ENCODE measurements at regions not wholly inside any gene's neighbourhood (a gene's known extent, or its start where the extent isn't known, plus 50 kb on each side); places are given as distances from the start of the nearest gene placed in this dataset.
"Not testable (repeated sequence)": the region's sequence is repeated elsewhere in the genome, so short reads cannot be mapped to it uniquely, and the experiment has no call there.

GRCh38 chr5:68803881-68804319, 289.9 kb upstream of the SLC30A5 start:
- no peak for DNase-seq (ENCODE audit: low read depth)

GRCh38 chr5:68804343-68804742, 289.5 kb upstream of the SLC30A5 start:
- DNase-seq (ENCODE audit: low read depth) = no peak

- no peak for DNase-seq (ENCODE audit: low read depth)
Measured at GRCh38 chr5:68805444-68805843, 288.4 kb upstream of the SLC30A5 start.

GRCh38 chr5:68817632-68818031, 276.2 kb upstream of the SLC30A5 start:
- DNase-seq (ENCODE audit: low read depth) = no peak

GRCh38 chr5:68818057-68818695, 275.6 kb upstream of the SLC30A5 start:
- no peak for DNase-seq (ENCODE audit: low read depth)

GRCh38 chr5:68818870-68819269, 274.9 kb upstream of the SLC30A5 start:
- no peak for DNase-seq (ENCODE audit: low read depth)

- no peak for DNase-seq (ENCODE audit: low read depth)
Measured at GRCh38 chr5:68821056-68821455, 272.8 kb upstream of the SLC30A5 start.

GRCh38 chr5:68822796-68823195, 271.0 kb upstream of the SLC30A5 start:
- DNase-seq (ENCODE audit: low read depth) = no peak

- DNase-seq (ENCODE audit: low read depth) = no peak
Measured at GRCh38 chr5:68823301-68823700, 270.5 kb upstream of the SLC30A5 start.

GRCh38 chr5:68830377-68830898, 263.4 kb upstream of the SLC30A5 start:
- no peak for DNase-seq (ENCODE audit: low read depth)

GRCh38 chr5:68834491-68834981, 259.3 kb upstream of the SLC30A5 start:
- DNase-seq (ENCODE audit: low read depth) = no peak

- DNase-seq (ENCODE audit: low read depth) = no peak
Measured at GRCh38 chr5:68838157-68838718, 255.6 kb upstream of the SLC30A5 start.

- DNase-seq (ENCODE audit: low read depth) = no peak
Measured at GRCh38 chr5:68839019-68839552, 254.7 kb upstream of the SLC30A5 start.

GRCh38 chr5:68843624-68844364, 250.0 kb upstream of the SLC30A5 start:
- no peak for DNase-seq (ENCODE audit: low read depth)

GRCh38 chr5:68845131-68845530, 248.7 kb upstream of the SLC30A5 start:
- no peak for DNase-seq (ENCODE audit: low read depth)

- no peak for DNase-seq (ENCODE audit: low read depth)
Measured at GRCh38 chr5:68846828-68847227, 247.0 kb upstream of the SLC30A5 start.

- DNase-seq (ENCODE audit: low read depth) = no peak
Measured at GRCh38 chr5:68848091-68848490, 245.7 kb upstream of the SLC30A5 start.

- DNase-seq (ENCODE audit: low read depth) = no peak
Measured at GRCh38 chr5:68849103-68849502, 244.7 kb upstream of the SLC30A5 start.

- DNase-seq (ENCODE audit: low read depth) = no peak
Measured at GRCh38 chr5:68849906-68850305, 243.9 kb upstream of the SLC30A5 start.

GRCh38 chr5:68861099-68861498, 232.7 kb upstream of the SLC30A5 start:
- no peak for DNase-seq (ENCODE audit: low read depth)

GRCh38 chr5:68862560-68862959, 231.3 kb upstream of the SLC30A5 start:
- DNase-seq (ENCODE audit: low read depth) = no peak

- DNase-seq (ENCODE audit: low read depth) = not testable (repeated sequence)
Measured at GRCh38 chr5:68865192-68865591, 228.6 kb upstream of the SLC30A5 start.
